ENCODE measurements at regions not wholly inside any gene's neighbourhood (a gene's known extent, or its start where the extent isn't known, plus 50 kb on each side); places are given as distances from the start of the nearest gene placed in this dataset.
"Not testable (repeated sequence)": the region's sequence is repeated elsewhere in the genome, so short reads cannot be mapped to it uniquely, and the experiment has no call there.

DNA sequence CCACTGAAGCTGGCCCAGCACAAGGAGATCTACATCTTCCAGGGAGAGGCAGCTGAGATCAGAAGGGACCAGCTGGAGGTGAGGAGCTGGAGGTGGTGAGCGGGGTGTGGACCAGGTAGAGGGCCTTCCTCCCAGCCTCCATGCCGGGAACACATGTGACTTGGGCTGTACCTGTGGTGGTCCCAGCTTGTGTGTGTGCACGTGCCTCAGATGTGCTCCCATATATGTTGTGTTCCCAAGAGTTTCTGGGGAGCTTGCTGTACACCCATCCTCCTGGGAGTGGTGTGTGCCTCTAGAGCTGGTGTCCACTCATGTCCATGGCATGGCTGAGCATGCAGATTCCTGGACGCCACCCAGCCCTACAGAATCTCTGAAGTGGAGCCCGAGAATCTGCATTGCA lies 183.7 kb upstream of the AKAP13 start:
- DNase-seq (ENCODE audit: low read depth); H3K4me3 ChIP-seq (replicated peaks; ENCODE audit: low read depth, low read length): not testable (repeated sequence)

DNA sequence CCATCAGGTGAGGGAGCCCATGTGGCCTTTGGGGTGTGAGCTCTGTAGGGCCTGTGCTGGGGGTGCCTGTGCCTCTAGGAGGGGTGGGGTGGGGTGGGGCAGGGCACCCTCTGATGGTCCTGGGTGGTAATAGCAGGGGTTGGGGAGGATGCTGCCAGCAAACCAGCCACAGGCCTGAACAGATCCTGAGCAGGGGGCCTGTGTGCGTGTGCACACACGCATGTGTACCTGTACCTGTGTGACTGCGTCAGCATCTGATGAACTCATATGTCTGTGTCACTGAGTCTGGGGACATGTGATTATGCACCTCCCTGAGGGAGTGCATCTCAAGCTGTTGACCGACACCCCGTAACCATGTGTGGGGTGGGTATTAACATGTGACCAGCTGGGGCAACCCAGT lies 182.8 kb upstream of the AKAP13 start:
- H3K4me3 ChIP-seq (replicated peaks; ENCODE audit: low read depth, low read length); DNase-seq (ENCODE audit: low read depth): not testable (repeated sequence)

DNA sequence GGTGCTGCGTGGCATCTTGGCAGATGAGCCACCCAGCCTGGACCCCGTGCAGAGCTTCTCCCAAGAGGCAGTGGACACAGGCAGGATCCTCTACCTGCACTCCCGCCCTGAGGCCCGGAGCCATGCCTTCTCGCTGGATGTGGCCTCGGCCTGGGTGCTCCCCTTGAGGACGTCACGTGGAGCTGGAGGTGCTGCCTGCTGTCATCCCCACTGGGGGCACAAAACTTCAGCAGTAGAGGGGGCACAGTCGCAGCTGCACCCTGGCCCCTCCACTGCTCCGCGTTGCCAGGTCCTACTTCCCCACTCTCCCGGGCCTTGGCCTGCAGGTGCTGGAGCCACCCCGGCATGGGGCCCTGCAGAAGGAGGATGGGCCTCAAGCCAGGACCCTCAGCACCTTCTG lies 182.0 kb upstream of the AKAP13 start:
- not testable (repeated sequence) for H3K4me3 ChIP-seq (replicated peaks; ENCODE audit: low read depth, low read length); DNase-seq (ENCODE audit: low read depth)

DNA sequence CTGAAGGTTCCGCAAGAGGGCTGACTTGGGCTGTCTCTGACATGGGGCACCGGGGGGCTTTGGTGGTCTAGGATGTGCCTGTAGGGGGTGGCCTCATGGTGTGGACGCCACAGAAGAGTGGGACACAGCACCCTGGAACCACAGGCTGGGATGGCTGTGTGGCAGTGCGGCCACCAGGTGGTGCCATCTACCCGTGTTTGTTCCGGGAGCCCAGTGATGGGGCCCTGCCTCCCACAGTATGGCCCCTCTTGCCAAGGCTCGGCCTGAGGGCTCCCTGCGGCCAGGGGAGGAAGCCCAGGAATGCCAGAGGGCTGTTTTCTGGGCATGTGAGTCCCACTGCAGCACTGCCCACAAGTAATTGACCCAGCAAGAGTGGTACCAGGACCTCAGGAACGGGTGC lies 180.2 kb upstream of the AKAP13 start:
- not testable (repeated sequence) for DNase-seq (ENCODE audit: low read depth); H3K4me3 ChIP-seq (replicated peaks; ENCODE audit: low read depth, low read length)

DNA sequence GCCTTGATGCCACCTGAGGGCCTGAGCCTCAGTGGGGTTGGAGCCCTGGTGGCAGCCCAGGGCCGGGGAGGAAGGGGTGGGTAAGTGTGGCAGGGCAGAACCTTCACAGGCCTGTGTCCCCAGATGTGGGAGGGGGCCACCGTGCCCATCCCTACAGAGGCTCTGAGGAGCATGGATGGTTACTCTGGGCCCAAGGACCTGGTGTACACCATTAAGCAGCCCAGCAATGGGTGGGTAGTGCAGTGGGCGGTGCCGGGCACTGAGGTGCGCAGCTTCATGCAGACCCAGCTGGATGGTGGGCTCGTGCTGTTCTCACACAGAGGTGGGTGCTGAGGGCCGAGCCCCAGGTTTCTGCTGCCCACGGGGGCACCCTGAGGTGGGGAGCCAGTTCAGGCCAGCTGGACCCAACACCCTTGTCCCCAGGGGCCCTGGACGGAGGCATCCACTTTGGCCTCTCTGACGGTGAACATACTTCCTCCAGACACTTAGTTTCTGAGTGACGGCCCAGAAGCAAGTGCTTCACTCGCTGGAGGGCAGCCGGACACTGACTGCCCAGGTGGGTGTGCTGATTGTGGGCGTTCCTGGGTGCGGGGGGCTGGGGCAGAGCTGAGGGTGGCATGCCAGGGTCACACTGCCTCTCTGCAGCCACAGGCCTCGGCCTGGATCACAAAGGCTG lies 179.1 kb upstream of the AKAP13 start:
- DNase-seq (ENCODE audit: low read depth); H3K4me3 ChIP-seq (replicated peaks; ENCODE audit: low read depth, low read length): not testable (repeated sequence)

DNA sequence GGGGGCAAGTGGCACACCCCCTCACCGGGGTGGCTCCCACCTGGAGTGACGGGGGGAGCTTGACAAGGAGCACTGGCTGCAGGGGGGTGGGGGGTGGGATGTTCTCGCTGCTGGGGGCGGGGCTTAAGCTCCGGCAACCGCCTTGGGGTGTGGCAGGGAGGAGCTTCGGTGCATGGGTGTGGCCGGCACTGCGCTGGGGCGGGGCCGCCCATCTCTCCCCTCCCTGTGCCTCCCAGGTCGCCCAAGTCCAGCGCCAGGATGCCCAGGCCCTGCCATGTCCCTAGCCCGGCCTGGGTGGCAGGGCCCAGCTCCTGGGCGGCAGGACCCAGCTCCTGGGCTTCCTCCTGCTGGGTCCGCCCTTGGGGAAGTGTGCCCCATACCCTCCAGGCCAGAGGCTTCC lies 175.9 kb upstream of the AKAP13 start:
- H3K4me3 ChIP-seq (replicated peaks; ENCODE audit: low read depth, low read length); DNase-seq (ENCODE audit: low read depth): not testable (repeated sequence)

DNA sequence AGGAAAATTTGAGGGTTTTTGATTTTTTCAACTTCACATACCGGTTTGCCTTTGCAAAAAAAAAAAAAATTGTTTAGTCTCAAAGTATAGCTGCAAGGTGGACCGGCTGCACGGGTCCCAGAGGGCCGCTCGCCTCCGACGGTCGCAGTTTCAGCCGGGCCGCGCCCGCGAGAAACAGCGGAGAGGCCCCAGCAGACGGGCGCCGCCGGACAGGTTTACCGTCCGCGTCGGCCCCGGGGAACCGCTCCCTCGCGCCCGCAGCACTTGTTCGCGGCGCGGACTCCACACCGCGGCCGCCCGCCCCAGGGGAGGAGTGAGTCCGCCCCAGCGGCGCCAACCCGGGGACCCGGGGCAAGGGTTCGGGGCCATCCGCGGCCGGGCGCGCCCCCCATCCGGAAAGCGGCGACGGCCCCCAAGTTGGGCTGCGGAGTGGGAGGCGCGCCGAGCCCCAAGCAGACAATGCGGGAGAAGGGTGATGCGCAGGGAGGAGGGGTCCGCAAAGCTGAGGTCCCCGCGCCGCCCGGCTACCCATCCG lies 146.5 kb upstream of the AKAP13 start:
- not testable (repeated sequence) for DNase-seq (ENCODE audit: low read depth)
- peak overlapping the region; percentile 5 for H3K4me3 ChIP-seq (replicated peaks; ENCODE audit: low read depth, low read length)

DNA sequence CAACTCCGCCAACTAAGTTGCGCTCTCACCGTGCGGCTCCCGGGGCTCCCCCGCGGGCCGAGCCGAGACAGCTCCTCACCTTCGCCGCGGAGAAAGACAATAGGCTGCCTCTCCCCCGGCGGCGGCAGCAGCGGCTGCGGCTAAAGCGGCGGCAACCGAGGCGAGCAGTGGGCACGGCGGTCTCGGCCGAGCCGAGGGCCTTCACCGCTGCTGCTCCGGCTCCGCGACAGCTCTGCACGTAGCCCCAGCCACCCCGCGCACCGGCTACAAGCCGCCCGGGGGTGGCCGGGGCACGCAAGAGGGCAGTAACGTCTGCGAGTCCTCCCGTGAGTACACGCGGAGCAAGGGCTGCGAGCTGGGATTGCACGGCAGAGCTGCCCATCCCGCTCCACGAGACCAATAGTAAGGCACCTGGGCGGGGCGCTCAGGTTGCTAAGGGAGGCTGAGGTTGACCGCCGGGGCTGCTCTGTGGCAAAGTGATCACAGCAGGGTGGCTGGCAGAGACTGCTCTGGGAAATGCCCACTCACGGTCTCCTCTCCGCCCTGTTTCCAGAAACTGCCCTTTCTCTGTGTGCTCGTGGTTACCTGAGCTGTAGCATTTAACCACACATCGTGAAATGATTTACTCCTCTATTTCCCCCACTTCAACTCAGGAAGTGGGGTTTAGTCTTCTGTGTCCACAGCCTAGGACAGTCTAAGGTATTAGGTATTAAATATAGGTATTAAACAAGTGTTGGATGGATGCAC lies 145.8 kb upstream of the AKAP13 start:
- not testable (repeated sequence) for DNase-seq (ENCODE audit: low read depth)
- H3K4me3 ChIP-seq (replicated peaks; ENCODE audit: low read depth, low read length) = peak overlapping the region; percentile 31

DNA sequence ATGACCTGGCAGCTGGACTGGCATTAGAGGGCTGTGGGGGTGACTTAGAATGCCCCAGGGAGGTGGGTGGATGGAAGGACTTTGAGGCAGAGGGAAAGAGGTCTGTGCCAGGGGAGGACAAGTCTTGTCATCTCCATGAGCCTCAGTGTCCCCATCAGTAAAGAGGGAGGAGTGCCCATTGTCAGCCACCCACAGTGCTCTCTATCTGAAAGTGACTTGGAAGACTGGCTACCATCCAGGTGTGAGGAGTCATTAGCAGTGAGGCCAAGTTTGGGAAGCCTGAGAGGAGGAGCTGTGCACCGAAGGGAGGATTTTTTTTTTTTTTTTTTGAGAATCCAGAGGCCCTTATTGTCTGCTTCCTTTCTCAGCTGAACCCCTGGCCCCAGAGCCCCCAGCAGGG lies 136.3 kb upstream of the AKAP13 start:
- H3K4me3 ChIP-seq (replicated peaks; ENCODE audit: low read depth, low read length); DNase-seq (ENCODE audit: low read depth): not testable (repeated sequence)

DNA sequence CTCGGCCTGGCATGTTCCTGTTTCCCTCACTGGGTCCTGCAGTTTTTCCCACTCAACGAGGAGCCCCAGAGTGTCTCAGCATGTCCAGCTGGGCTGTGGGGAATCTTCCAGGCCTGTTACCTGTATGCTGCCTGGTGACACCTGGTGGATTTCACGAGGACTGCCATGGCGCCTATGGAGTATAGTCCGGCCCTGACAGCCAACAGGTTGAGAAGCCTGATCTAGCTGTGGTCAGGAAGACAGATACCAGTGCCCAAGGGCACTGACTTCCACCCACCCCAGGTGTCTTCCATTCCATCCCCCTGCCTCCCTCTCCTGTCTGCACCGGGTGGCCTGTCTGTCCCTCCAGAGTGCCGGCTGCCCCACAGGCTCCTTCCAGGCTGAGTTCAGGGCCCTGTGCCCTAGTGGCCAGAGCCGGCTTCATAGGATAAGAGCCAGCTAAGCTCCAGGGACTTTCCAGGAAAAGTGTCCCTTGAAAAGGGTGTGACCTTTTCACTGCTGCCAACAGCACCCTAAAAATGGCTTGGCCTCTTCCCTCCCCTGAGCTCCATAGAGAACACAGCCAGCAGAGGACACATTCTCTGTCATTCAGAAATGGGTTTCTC lies 129.4 kb upstream of the AKAP13 start:
- not testable (repeated sequence) for DNase-seq (ENCODE audit: low read depth); H3K4me3 ChIP-seq (replicated peaks; ENCODE audit: low read depth, low read length)

DNA sequence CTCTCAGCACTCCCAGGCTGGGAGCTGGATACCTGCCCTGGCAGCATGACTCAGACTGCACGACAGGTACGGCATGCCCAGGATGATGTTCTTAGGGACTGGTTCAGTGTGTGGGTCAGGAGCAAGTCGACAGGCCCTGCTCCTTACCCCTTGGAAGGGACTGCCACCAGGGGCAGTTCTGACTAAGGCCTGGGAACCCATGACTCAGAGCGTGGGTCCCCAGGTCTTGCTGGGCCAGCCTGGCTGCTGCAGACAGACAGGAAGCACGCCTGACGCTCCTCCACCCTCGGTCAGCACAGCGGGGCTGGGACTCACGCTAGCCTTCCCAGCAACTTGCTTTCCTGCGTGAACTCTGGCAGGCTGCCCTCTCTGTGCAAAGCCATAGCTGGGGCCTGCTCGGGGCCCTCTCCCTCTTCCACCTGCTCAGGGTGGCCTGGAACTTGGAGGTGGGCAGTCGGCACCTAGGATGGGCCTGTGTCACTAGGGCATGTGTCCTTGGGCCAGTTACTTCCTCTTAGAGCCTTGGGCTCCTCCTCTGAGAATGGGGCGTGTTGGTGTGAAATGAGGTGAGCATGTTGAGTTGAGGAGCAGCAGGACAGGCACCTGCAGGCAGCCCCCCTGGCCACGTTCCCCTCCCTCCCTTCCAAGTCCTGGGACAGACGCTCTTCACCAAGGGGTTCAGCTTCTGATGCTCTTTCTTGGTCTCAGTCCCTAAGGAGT lies 127.0 kb upstream of the AKAP13 start:
- H3K4me3 ChIP-seq (replicated peaks; ENCODE audit: low read depth, low read length) = not testable (repeated sequence)
- DNase-seq (ENCODE audit: low read depth) = peak; percentile 27

DNA sequence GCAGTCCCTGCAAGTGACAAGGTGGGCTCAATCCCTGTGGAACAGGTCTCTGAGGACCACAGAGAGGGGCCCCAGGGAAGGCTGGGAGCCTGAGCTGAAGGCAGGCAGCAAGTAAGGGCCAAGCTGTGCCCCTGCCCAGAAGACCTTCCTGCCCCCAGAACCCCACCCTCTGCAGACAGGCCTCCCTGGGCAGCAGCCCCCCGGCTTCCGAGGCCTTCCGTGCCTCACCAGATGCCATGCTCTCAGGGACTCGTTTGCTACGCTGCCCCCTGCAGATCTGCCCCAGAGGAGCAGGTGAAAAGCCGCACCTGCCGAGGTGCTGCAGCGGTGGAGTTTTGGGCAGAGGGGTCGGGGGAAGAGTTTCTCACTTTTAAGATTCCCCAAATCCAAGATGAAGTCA lies 125.4 kb upstream of the AKAP13 start:
- H3K4me3 ChIP-seq (replicated peaks; ENCODE audit: low read depth, low read length); DNase-seq (ENCODE audit: low read depth): not testable (repeated sequence)

DNA sequence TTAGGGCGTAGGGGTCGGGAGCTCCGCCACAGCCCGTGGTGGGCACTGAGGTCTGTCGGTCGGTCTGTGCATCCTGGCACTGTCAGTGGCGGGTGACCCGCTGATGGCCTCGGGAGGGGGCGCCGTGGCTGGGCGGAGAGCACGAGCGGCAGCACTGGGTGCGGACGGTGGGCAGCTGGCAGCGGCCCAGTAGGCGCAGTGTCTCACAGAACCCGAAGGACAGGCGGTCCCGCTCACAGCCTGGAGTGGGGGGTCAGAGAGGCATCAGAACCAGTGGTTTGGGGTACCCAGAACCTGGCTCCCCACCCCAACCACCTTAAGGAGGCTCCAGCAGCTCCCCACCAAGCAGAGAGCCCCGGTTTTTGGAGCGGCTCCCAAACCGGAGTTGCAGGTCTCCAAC lies 124.9 kb upstream of the AKAP13 start:
- not testable (repeated sequence) for H3K4me3 ChIP-seq (replicated peaks; ENCODE audit: low read depth, low read length); DNase-seq (ENCODE audit: low read depth)

DNA sequence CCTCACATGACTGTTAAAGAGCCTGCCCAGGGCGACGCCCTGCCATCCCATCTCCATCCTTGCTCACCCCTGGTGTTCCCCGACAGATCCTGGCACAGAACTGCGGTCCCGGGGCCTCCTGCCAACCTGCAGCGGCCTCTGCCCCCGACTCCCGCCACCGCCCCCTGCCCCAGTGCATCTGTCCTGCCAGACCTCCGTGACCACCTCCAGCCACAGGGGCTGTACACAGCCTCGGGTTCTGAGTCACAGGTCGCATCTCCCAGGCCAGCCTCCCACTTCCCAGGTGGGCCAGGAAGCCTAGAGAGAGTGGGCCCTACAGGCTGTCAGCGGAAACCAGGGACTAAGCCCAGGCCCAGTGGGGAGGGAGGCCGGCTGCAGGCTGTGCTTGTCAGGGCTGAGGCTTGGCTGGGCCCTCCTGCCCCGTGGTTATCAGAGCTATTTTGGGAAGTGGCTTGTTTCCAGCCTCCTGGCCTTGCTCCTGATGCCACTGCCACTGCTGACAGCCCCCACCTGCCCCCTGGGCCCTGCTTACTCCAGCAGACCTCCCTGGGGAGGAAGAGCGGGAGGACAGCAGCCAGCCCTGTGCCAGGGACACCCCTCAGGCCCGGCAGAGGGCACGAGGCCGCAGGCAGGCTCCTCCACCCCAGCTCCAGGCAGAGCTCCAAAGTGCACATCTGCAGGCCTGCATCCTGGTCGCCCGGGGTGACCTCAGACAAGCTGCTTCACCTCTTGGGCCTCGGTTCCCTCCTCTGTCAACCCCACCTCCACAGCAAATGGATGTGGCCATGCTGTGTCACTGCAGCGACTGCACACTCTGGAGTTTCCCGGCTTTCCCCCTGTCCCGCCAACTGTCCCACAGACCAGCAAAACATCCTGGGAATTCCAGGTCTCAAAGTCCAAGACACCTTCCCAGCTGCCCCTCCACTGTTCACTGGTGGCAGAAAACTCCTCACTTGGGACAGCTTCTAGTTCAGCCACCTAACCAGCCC lies 124.1 kb upstream of the AKAP13 start:
- not testable (repeated sequence) for H3K4me3 ChIP-seq (replicated peaks; ENCODE audit: low read depth, low read length); DNase-seq (ENCODE audit: low read depth)

DNA sequence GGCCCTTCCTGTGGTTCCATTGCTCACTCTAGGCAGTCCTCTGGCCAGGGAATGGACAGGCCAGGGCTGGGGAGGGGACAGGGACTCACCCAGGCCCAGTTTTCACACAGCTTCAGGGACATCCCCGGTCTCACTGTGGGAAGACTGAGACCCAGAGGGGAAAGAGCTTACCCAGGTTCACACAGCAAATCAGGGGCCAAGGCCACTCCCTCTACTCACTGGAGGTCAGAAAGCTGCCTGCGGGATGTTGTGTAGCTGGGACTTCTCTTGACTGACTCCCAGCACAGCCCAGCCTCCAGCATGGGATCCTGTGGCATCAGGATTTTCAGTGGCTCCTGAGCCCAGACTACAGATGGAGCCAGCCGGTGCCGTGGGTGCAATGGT lies 122.3 kb upstream of the AKAP13 start:
- DNase-seq (ENCODE audit: low read depth); H3K4me3 ChIP-seq (replicated peaks; ENCODE audit: low read depth, low read length): not testable (repeated sequence)

DNA sequence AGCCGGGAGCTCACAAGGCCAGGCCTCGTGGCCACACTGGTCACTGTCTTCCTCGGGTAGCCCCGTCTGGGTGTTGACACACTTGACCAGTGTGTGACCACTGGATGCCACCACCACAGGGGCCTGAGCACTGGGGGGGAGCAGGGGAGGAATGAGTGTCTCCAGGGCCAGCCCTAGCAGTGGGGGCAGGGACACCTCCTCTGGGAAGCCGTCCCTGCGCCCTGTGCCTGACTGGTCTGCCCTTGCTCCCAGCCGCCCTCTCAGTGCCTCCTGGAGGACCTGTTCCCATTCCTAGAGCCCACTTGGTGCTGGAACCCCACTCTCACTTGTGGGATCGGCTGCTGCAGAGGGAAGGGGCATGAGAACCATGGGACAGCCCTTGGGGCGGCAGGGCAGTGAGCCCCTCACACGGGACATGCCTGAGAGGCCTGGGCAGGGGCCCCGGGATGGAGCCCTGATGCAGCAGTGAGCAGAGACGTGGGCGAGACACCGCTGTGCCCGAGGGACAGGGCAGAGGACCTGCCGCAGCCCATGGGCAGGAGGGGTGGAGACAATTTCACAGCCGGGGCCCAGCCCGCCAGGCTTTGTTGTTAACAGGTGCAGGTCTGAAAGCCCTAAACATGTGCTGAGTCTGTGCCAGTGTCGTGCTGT lies 121.7 kb upstream of the AKAP13 start:
- DNase-seq (ENCODE audit: low read depth); H3K4me3 ChIP-seq (replicated peaks; ENCODE audit: low read depth, low read length): not testable (repeated sequence)

DNA sequence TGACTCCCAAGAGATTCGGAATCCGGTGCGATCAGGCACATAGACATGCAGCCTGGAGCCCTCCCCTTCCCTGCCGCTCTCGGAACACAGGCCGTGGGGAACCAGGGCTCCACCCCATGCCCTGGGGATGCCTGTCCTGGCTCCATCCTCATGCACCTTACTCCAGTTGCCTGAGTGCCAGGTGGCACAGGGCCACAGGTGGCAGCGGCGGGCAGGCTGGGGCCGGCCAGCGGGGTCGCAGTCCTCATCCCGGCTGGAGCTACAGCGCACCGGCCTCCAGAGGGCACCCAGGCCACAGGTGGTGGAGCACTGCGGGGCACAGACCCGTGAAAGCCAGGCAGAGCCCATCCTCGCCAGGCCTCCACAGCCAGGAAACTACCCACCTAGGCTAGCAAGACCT lies 119.9 kb upstream of the AKAP13 start:
- H3K4me3 ChIP-seq (replicated peaks; ENCODE audit: low read depth, low read length); DNase-seq (ENCODE audit: low read depth): not testable (repeated sequence)
